Activated T-helper 2 cell treated with anti-CD3 and anti-CD28 coated beads, Interferon-gamma antibody, Interleukin-2, Interleukin-4, amounts not matched to agents 10 μg/mL and 5 μg/mL and 100 μg/mL, durations not matched to agents 14 hours and 24 hours and 36 hours (primary cell): ENCODE measurements at regions not wholly inside any gene's neighbourhood (a gene's known extent, or its start where the extent isn't known, plus 50 kb on each side); places are given as distances from the start of the nearest gene placed in this dataset.
"Not testable (repeated sequence)": the region's sequence is repeated elsewhere in the genome, so short reads cannot be mapped to it uniquely, and the experiment has no call there.

ENCODE experiments used
- DNase-seq: peaks from one replicate; pipeline ENCODE4 v3.0.0; 2021; ENCODE audit warnings: low spot score
- H3K27ac Mint-ChIP-seq: one replicate; pipeline ENCODE4 v1.8.0; 2021; ENCODE audit warnings: mixed read lengths
- H3K27me3 Mint-ChIP-seq: one replicate; pipeline ENCODE4 v1.8.0; 2021; ENCODE audit warnings: low read depth, mixed read lengths
- H3K36me3 Mint-ChIP-seq: one replicate; pipeline ENCODE4 v1.8.0; 2021; ENCODE audit warnings: low read depth, mixed read lengths
- H3K4me1 Mint-ChIP-seq: one replicate; pipeline ENCODE4 v1.8.0; 2021; ENCODE audit warnings: low read depth, mixed read lengths
- H3K4me3 Mint-ChIP-seq: one replicate; pipeline ENCODE4 v1.8.0; 2021; ENCODE audit warnings: low read depth, mild to moderate bottlenecking, moderate library complexity, mixed read lengths
- H3K9me3 Mint-ChIP-seq: one replicate; pipeline ENCODE4 v1.8.0; 2021; ENCODE audit warnings: mixed read lengths
- intact Hi-C: fragments of 100-400 bp; cut with micrococcal nuclease; formaldehyde crosslinking; loops from one replicate; pipeline ENCODE4 v1.15.1; 2023

- DNase-seq = no peak
- intact Hi-C loops = no loop called here
- peaks cover 12% of the 10 kb centered on the region for H3K9me3 Mint-ChIP-seq
- H3K36me3 Mint-ChIP-seq = no peaks in the 10 kb centered on the region
- H3K27me3 Mint-ChIP-seq = no peaks in the 10 kb centered on the region
- H3K27ac Mint-ChIP-seq = no peak overlapping the region
- no peak overlapping the region for H3K4me3 Mint-ChIP-seq
- H3K4me1 Mint-ChIP-seq = no peaks in the 10 kb centered on the region
Observed at GRCh38 chr1:238604357-238604756, 713.6 kb upstream of the ZP4 start.

GRCh38 chr1:238601604-238602003 is 710.9 kb upstream of the ZP4 start:
- H3K4me3 Mint-ChIP-seq, H3K27me3 Mint-ChIP-seq, H3K4me1 Mint-ChIP-seq, H3K36me3 Mint-ChIP-seq, H3K27ac Mint-ChIP-seq, DNase-seq, intact Hi-C loops: not testable (repeated sequence)
- H3K9me3 Mint-ChIP-seq = peaks cover 17% of the 10 kb centered on the region

- Mint-ChIP-seq H3K4me1 (no peaks in the 10 kb centered on the region), H3K27ac (no peak overlapping the region), H3K27me3 (no peaks in the 10 kb centered on the region), H3K36me3 (no peaks in the 10 kb centered on the region), H3K9me3 (peaks cover 12% of the 10 kb centered on the region), H3K4me3 (no peak overlapping the region)
- intact Hi-C loops = no loop called here
- no peak for DNase-seq
Observed at GRCh38 chr1:238596703-238597102, 706.0 kb upstream of the ZP4 start.

GRCh38 chr1:238592621-238593020 is 701.9 kb upstream of the ZP4 start:
- Mint-ChIP-seq H3K27me3 (no peaks in the 10 kb centered on the region), H3K4me3 (no peak overlapping the region), H3K9me3 (peaks cover 4% of the 10 kb centered on the region), H3K27ac (no peak overlapping the region), H3K4me1 (no peaks in the 10 kb centered on the region), H3K36me3 (no peaks in the 10 kb centered on the region)
- no peak for DNase-seq
- intact Hi-C loops = no loop called here

- Mint-ChIP-seq H3K27ac (no peak overlapping the region), H3K4me3 (no peak overlapping the region), H3K27me3 (no peaks in the 10 kb centered on the region), H3K9me3 (peaks cover 4% of the 10 kb centered on the region), H3K4me1 (no peaks in the 10 kb centered on the region), H3K36me3 (no peaks in the 10 kb centered on the region)
- no peak for DNase-seq
- intact Hi-C loops = no loop called here
Observed at GRCh38 chr1:238589843-238590435, 699.2 kb upstream of the ZP4 start.

- H3K36me3 Mint-ChIP-seq = no peaks in the 10 kb centered on the region
- H3K4me1 Mint-ChIP-seq = no peaks in the 10 kb centered on the region
- no peak for DNase-seq
- no peak overlapping the region for H3K4me3 Mint-ChIP-seq
- H3K27me3 Mint-ChIP-seq = no peaks in the 10 kb centered on the region
- intact Hi-C loops = no loop called here
- peaks cover 16% of the 10 kb centered on the region for H3K9me3 Mint-ChIP-seq
- no peak overlapping the region for H3K27ac Mint-ChIP-seq
Observed at GRCh38 chr1:238582816-238583215, 692.1 kb upstream of the ZP4 start.

- H3K9me3 Mint-ChIP-seq = peaks cover 21% of the 10 kb centered on the region
Observed at GRCh38 chr1:238581332-238581731, 690.6 kb upstream of the ZP4 start.

GRCh38 chr1:238568735-238569134 is 678.0 kb upstream of the ZP4 start:
- no peak for DNase-seq
- intact Hi-C loops = no loop called here
- Mint-ChIP-seq H3K27ac (no peak overlapping the region), H3K4me1 (no peaks in the 10 kb centered on the region), H3K9me3 (peaks cover 20% of the 10 kb centered on the region), H3K36me3 (no peaks in the 10 kb centered on the region), H3K4me3 (no peak overlapping the region), H3K27me3 (no peaks in the 10 kb centered on the region)

More at GRCh38 chr1:238581332-238581731, 690.6 kb upstream of the ZP4 start:
- Mint-ChIP-seq H3K4me3 (no peak overlapping the region), H3K27me3 (no peaks in the 10 kb centered on the region), H3K27ac (no peak overlapping the region), H3K4me1 (no peaks in the 10 kb centered on the region), H3K36me3 (no peaks in the 10 kb centered on the region)
- intact Hi-C loops = no loop called here
- DNase-seq = no peak

- H3K36me3 Mint-ChIP-seq = no peaks in the 10 kb centered on the region
- H3K27ac Mint-ChIP-seq = no peak overlapping the region
- peaks cover 48% of the 10 kb centered on the region for H3K9me3 Mint-ChIP-seq
- no peak overlapping the region for H3K4me3 Mint-ChIP-seq
- no peaks in the 10 kb centered on the region for H3K27me3 Mint-ChIP-seq
- DNase-seq = no peak
- intact Hi-C loops = no loop called here
- H3K4me1 Mint-ChIP-seq = no peaks in the 10 kb centered on the region
Observed at GRCh38 chr1:238562341-238562740, 671.6 kb upstream of the ZP4 start.

- intact Hi-C loops = no loop called here
- no peaks in the 10 kb centered on the region for H3K4me1 Mint-ChIP-seq
- H3K27me3 Mint-ChIP-seq = no peaks in the 10 kb centered on the region
- no peak overlapping the region for H3K27ac Mint-ChIP-seq
- peaks cover 27% of the 10 kb centered on the region for H3K9me3 Mint-ChIP-seq
- no peak for DNase-seq
- no peaks in the 10 kb centered on the region for H3K36me3 Mint-ChIP-seq
- no peak overlapping the region for H3K4me3 Mint-ChIP-seq
Observed at GRCh38 chr1:238558746-238559145, 668.0 kb upstream of the ZP4 start.

- intact Hi-C loops = no loop called here
- Mint-ChIP-seq H3K36me3 (no peaks in the 10 kb centered on the region), H3K4me1 (no peaks in the 10 kb centered on the region), H3K4me3 (no peak overlapping the region), H3K9me3 (peaks cover 21% of the 10 kb centered on the region), H3K27ac (no peak overlapping the region), H3K27me3 (no peaks in the 10 kb centered on the region)
- DNase-seq = no peak
Observed at GRCh38 chr1:238558156-238558555, 667.4 kb upstream of the ZP4 start.

- DNase-seq = no peak
- Mint-ChIP-seq H3K9me3 (peaks cover 27% of the 10 kb centered on the region), H3K27me3 (no peaks in the 10 kb centered on the region), H3K27ac (no peak overlapping the region), H3K36me3 (no peaks in the 10 kb centered on the region), H3K4me1 (no peaks in the 10 kb centered on the region), H3K4me3 (no peak overlapping the region)
- intact Hi-C loops = no loop called here
Observed at GRCh38 chr1:238552271-238552670, 661.5 kb upstream of the ZP4 start.

GRCh38 chr1:238549137-238549536 is 658.4 kb upstream of the ZP4 start:
- Mint-ChIP-seq H3K9me3 (peaks cover 38% of the 10 kb centered on the region), H3K4me3 (no peak overlapping the region), H3K27me3 (no peaks in the 10 kb centered on the region), H3K27ac (no peak overlapping the region), H3K4me1 (no peaks in the 10 kb centered on the region), H3K36me3 (no peaks in the 10 kb centered on the region)
- intact Hi-C loops = no loop called here
- DNase-seq = no peak

- Mint-ChIP-seq H3K4me3 (no peak overlapping the region), H3K27ac (no peak overlapping the region), H3K27me3 (no peaks in the 10 kb centered on the region), H3K4me1 (no peaks in the 10 kb centered on the region), H3K9me3 (peaks cover 36% of the 10 kb centered on the region), H3K36me3 (no peaks in the 10 kb centered on the region)
- no peak for DNase-seq
- intact Hi-C loops = no loop called here
Observed at GRCh38 chr1:238546118-238546517, 655.4 kb upstream of the ZP4 start.
